HuH-7.5 (cell line): ENCODE measurements at regions not wholly inside any gene's neighbourhood (a gene's known extent, or its start where the extent isn't known, plus 50 kb on each side); places are given as distances from the start of the nearest gene placed in this dataset.
A peak's percentile ranks its signal among the peaks of the same experiment; 100 is the strongest.
"Not testable (repeated sequence)": the region's sequence is repeated elsewhere in the genome, so short reads cannot be mapped to it uniquely, and the experiment has no call there.

Source experiments
- DNase-seq: peaks from one replicate; pipeline ENCODE4 v3.0.0; 2011; ENCODE audit warnings: low spot score

DNA sequence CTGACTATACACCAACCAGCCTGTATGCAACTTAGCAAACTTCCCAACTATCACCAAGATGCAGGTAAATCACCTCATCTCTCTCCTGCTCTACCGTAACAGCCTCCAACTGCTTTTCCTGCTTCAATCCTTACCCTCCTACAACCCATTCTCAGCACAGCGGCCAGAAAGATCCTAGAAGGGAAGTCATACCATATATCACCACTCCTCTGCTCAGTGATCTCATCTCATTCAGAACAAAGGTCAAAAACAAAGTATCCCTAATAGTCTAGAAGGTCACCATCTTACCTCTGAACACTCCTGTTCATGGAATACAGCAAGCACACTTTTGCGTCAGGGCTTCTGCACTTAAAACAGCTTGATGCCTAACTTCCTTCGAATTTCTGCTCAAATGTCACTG, 62.2 kb upstream of the RNF38 start:
- DNase-seq: no peak

GRCh38 chr9:36461323-36461722, 61.3 kb upstream of the RNF38 start:
- no peak for DNase-seq

DNA sequence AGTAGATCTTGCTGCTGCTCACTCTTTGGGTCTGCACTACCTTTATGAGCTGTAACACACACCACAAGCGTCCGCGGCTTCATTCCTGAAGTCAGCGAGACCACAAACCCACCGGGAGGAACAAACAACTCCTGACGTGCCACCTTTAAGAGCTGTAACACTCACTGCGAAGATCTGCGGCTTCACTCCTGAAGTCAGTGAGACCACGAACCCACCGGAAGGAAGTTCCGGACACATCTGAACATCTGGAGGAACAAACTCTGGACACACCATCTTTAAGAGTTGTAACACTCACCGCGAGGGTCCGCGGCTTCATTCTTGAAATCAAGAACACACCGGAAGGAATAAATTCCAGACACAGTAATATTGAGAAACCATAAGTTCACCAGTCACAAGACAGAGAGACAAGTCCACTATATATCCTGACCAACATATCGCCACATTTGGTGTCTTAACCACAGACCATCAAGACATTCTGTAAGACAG, 58.4 kb upstream of the RNF38 start:
- DNase-seq: not testable (repeated sequence)

GRCh38 chr9:36457836-36458429, 57.9 kb upstream of the RNF38 start:
- no peak for DNase-seq

DNA sequence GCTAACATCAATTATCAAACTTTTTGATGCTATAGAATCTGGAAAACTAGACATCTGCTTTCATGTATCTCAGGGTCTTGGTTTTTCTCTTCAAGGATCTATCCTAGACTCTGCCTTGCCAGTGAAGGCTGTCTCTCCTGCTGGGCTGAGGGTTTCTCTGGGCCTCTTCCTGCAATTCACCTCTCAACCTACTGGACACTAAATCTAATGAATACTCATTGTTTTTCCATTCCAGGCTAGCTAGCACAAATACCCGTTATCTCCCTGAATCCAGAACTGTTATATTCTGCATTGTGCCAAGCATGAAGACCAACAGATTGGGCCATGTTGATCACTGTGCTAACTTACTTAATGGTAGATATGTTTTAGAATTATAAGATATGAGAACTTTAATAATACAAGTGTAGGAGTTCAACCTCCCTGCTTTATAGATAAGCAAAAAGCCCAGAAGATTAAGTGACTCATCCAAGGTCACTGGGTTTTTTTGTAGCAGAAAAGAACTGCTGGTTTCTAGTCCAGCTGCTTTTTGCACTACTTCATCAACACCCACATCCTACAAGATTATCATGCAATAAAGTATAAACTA, 56.5 kb upstream of the RNF38 start:
- DNase-seq: no peak

GRCh38 chr9:36451949-36452348, 51.9 kb upstream of the RNF38 start:
- DNase-seq: no peak

- DNase-seq: peak; percentile 45
Observed at GRCh38 chr9:36450110-36450732, 50.2 kb upstream of the RNF38 start.
